ENCODE measurements at regions not wholly inside any gene's neighbourhood (a gene's known extent, or its start where the extent isn't known, plus 50 kb on each side); places are given as distances from the start of the nearest gene placed in this dataset.
A peak's percentile ranks its signal among the peaks of the same experiment; 100 is the strongest.

GRCh38 chr16:80317599-80318037 lies 223.2 kb upstream of the DYNLRB2 start:
- DNase-seq (ENCODE audit: low spot score) = peak; percentile 1
- Histone ChIP-seq H3K9me3 (ENCODE audit: low read depth, low read length, poor library complexity, severe bottlenecking) (no peaks in the 10 kb centered on the region), H3K27me3 (replicated peaks; ENCODE audit: insufficient read depth, low read depth, low read length, poor library complexity) (no peaks in the 10 kb centered on the region), H3K27ac (ENCODE audit: low read depth, low read length, poor library complexity, severe bottlenecking) (no peak overlapping the region), H3K4me1 (ENCODE audit: insufficient read depth, low read length, poor library complexity, severe bottlenecking) (no peaks in the 10 kb centered on the region), H3K4me3 (ENCODE audit: low read depth, low read length, poor library complexity, severe bottlenecking) (no peak overlapping the region), H3K36me3 (ENCODE audit: insufficient read depth, low read length, poor library complexity, severe bottlenecking) (no peaks in the 10 kb centered on the region)
- intact Hi-C loops (cut with micrococcal nuclease; ENCODE audit: unreplicated experiment) = no loop called here
- POLR2A ChIA-PET (ENCODE audit: low non-redundant PET) = no interaction called here
- TF ChIP-seq CTCF (conservative IDR thresholded peaks at IDR 0.05; ENCODE audit: low read depth, low read length) (no peak), EZH2 (IDR thresholded peaks at IDR 0.05; ENCODE audit: borderline replicate concordance, low read depth, low read length, poor library complexity, severe bottlenecking) (no peak)
- BruUV-seq (replicated peaks) = no TSS peak
- CTCF ChIA-PET = no interaction called here

GRCh38 chr16:80317116-80317515 lies 223.7 kb upstream of the DYNLRB2 start:
- H3K36me3 ChIP-seq (ENCODE audit: insufficient read depth, low read length, poor library complexity, severe bottlenecking) = no peaks in the 10 kb centered on the region
- TF ChIP-seq EZH2 (IDR thresholded peaks at IDR 0.05; ENCODE audit: borderline replicate concordance, low read depth, low read length, poor library complexity, severe bottlenecking) (no peak), CTCF (conservative IDR thresholded peaks at IDR 0.05; ENCODE audit: low read depth, low read length) (no peak)
- no peak for DNase-seq (ENCODE audit: low spot score)
- H3K9me3 ChIP-seq (ENCODE audit: low read depth, low read length, poor library complexity, severe bottlenecking) = no peaks in the 10 kb centered on the region
- ChIA-PET CTCF (no interaction called here), POLR2A (ENCODE audit: low non-redundant PET) (no interaction called here)
- no peak overlapping the region for H3K27ac ChIP-seq (ENCODE audit: low read depth, low read length, poor library complexity, severe bottlenecking)
- H3K27me3 ChIP-seq (replicated peaks; ENCODE audit: insufficient read depth, low read depth, low read length, poor library complexity) = no peaks in the 10 kb centered on the region
- intact Hi-C loops (cut with micrococcal nuclease; ENCODE audit: unreplicated experiment) = no loop called here
- no peaks in the 10 kb centered on the region for H3K4me1 ChIP-seq (ENCODE audit: insufficient read depth, low read length, poor library complexity, severe bottlenecking)
- no peak overlapping the region for H3K4me3 ChIP-seq (ENCODE audit: low read depth, low read length, poor library complexity, severe bottlenecking)
- no TSS peak for BruUV-seq (replicated peaks)

- no peaks in the 10 kb centered on the region for H3K27me3 ChIP-seq (replicated peaks; ENCODE audit: insufficient read depth, low read depth, low read length, poor library complexity)
- H3K9me3 ChIP-seq (ENCODE audit: low read depth, low read length, poor library complexity, severe bottlenecking) = no peaks in the 10 kb centered on the region
- H3K36me3 ChIP-seq (ENCODE audit: insufficient read depth, low read length, poor library complexity, severe bottlenecking) = no peaks in the 10 kb centered on the region
- no TSS peak for BruUV-seq (replicated peaks)
- no peak for TF ChIP-seq EZH2 (IDR thresholded peaks at IDR 0.05; ENCODE audit: borderline replicate concordance, low read depth, low read length, poor library complexity, severe bottlenecking)
- TF ChIP-seq CTCF (conservative IDR thresholded peaks at IDR 0.05; ENCODE audit: low read depth, low read length) = no peak
- intact Hi-C loops (cut with micrococcal nuclease; ENCODE audit: unreplicated experiment) = no loop called here
- ChIA-PET POLR2A (ENCODE audit: low non-redundant PET) (no interaction called here), CTCF (no interaction called here)
- DNase-seq (ENCODE audit: low spot score) = no peak
- H3K4me3 ChIP-seq (ENCODE audit: low read depth, low read length, poor library complexity, severe bottlenecking) = no peak overlapping the region
- no peak overlapping the region for H3K27ac ChIP-seq (ENCODE audit: low read depth, low read length, poor library complexity, severe bottlenecking)
- no peaks in the 10 kb centered on the region for H3K4me1 ChIP-seq (ENCODE audit: insufficient read depth, low read length, poor library complexity, severe bottlenecking)
Observed at GRCh38 chr16:80314042-80314441, 226.8 kb upstream of the DYNLRB2 start.
